ENCODE measurements at regions not wholly inside any gene's neighbourhood (a gene's known extent, or its start where the extent isn't known, plus 50 kb on each side); places are given as distances from the start of the nearest gene placed in this dataset.
A peak's percentile ranks its signal among the peaks of the same experiment; 100 is the strongest.

GRCh38 chr2:21770787-21771186 lies 647.0 kb downstream of the TDRD15 start:
- H2AK5ac ChIP-seq (ENCODE audit: low read depth, low read length): no peak overlapping the region; the same call in 1 of the 2 replicates
- no peak overlapping the region for H4K8ac ChIP-seq (ENCODE audit: low read depth in 2 of 2, low read length in 2 of 2)
- H4K91ac ChIP-seq (ENCODE audit: insufficient read depth, low read depth, low read length): no peak overlapping the region
- H2BK5ac ChIP-seq (ENCODE audit: low read depth, low read length, poor library complexity, severe bottlenecking): no peak overlapping the region
- no peaks in the 10 kb centered on the region for H4K20me1 ChIP-seq (ENCODE audit: insufficient read depth, low read length)
- intact Hi-C loops (cut with micrococcal nuclease): no loop called here
- no peak overlapping the region for H3K9ac ChIP-seq (ENCODE audit: low read depth, low read length)
- H4K5ac ChIP-seq (ENCODE audit: low read depth, low read length): peak overlapping the region; percentile 51; the same call in 1 of the 2 replicates
- H2BK20ac ChIP-seq (ENCODE audit: low read depth, low read length): no peak overlapping the region
- no peak overlapping the region for H3K4me3 ChIP-seq (ENCODE audit: insufficient read depth, low read depth, low read length)
- no CpG with 5 or more reads among the region's 1 CpG for WGBS, 2 experiments (ENCODE audit: extremely low coverage in 2 of 2, insufficient read length in 1 of 2)
- no peak overlapping the region for H2AK9ac ChIP-seq (replicated peaks; ENCODE audit: low read depth, low read length, poor library complexity)
- BruUV-seq (replicated peaks): no TSS peak
- no peak overlapping the region for H2BK15ac ChIP-seq (ENCODE audit: low read depth, low read length)
- peaks cover 17% of the 10 kb centered on the region for H3K4me1 ChIP-seq (ENCODE audit: control insufficient read depth, insufficient read depth, low read length)
- CTCF ChIA-PET: no interaction called here
- no peaks in the 10 kb centered on the region for H3K79me1 ChIP-seq (ENCODE audit: low read depth in 1 of 2, low read length in 2 of 2)
- 0 out of 2 replicates have a peak overlapping the region, but pooled peaks have one; percentile 33 for H3K18ac ChIP-seq (ENCODE audit: low read depth, low read length)
- POLR2A ChIA-PET (ENCODE audit: unreplicated experiment): no interaction called here
- no peak for DNase-seq
- H3K36me3 ChIP-seq (ENCODE audit: control insufficient read depth, insufficient read depth, low read length): no peaks in the 10 kb centered on the region
- H3K9me3 ChIP-seq (ENCODE audit: control insufficient read depth, insufficient read depth, low read length): no peaks in the 10 kb centered on the region
- in situ Hi-C loops (cut with MboI; ENCODE audit: low sequenced_read_pairs): loop anchor here (25.0 kb wide), 1 partner anchor 1108 kb away; the partner anchor contains the start of genes GDF7 and HS1BP3
- no peak for TF ChIP-seq POLR2A (IDR thresholded peaks at IDR 0.05; ENCODE audit: low read depth, low read length)
- TF ChIP-seq MAFK (IDR thresholded peaks at IDR 0.05; ENCODE audit: low read depth, low read length): peak; percentile 93
- no peak for TF ChIP-seq CEBPB (IDR thresholded peaks at IDR 0.05; ENCODE audit: low read depth, low read length)
- TF ChIP-seq SMC3 (IDR thresholded peaks at IDR 0.05; ENCODE audit: low read depth, low read length): no peak
- TF ChIP-seq CHD1 (IDR thresholded peaks at IDR 0.05; ENCODE audit: low read depth, low read length): no peak
- no peak overlapping the region for H3K23ac ChIP-seq (ENCODE audit: low read depth, low read length)
- dilution Hi-C loops (cut with HindIII; ENCODE audit: low sequenced_read_pairs, unreplicated experiment): no loop called here
- H3K27ac ChIP-seq (ENCODE audit: insufficient read depth, low read length): no peak overlapping the region
- H3K9me1 ChIP-seq (ENCODE audit: insufficient read depth, low read length): 0 out of 2 replicates have a peak, but pooled peaks cover 5% of the 10 kb centered on the region
- H2AFZ ChIP-seq (replicated peaks; ENCODE audit: low read length, poor library complexity): no peak overlapping the region
- H3K4ac ChIP-seq (ENCODE audit: low read depth, low read length): no peak overlapping the region
- H3K27me3 ChIP-seq (ENCODE audit: control insufficient read depth, insufficient read depth, low read length): no peaks in the 10 kb centered on the region
- no peak for ATAC-seq (ENCODE audit: low read depth)
- H3K4me2 ChIP-seq (ENCODE audit: low read depth, low read length): no peak overlapping the region
- no peak overlapping the region for H3K56ac ChIP-seq (ENCODE audit: extremely low read depth, insufficient read depth, low read length)
- H3K14ac ChIP-seq (replicated peaks; ENCODE audit: low read depth, low read length): no peak overlapping the region
- H2BK120ac ChIP-seq (ENCODE audit: low read depth, low read length): no peak overlapping the region

Data from IMR-90 (cell line).